AG08395 (cell line): ENCODE measurements at regions not wholly inside any gene's neighbourhood (a gene's known extent, or its start where the extent isn't known, plus 50 kb on each side); places are given as distances from the start of the nearest gene placed in this dataset.
"Not testable (repeated sequence)": the region's sequence is repeated elsewhere in the genome, so short reads cannot be mapped to it uniquely, and the experiment has no call there.

Source experiments
- DNase-seq: peaks from one replicate; pipeline ENCODE4 v3.0.0; 2012; ENCODE audit warnings: mixed read lengths, low spot score

DNA sequence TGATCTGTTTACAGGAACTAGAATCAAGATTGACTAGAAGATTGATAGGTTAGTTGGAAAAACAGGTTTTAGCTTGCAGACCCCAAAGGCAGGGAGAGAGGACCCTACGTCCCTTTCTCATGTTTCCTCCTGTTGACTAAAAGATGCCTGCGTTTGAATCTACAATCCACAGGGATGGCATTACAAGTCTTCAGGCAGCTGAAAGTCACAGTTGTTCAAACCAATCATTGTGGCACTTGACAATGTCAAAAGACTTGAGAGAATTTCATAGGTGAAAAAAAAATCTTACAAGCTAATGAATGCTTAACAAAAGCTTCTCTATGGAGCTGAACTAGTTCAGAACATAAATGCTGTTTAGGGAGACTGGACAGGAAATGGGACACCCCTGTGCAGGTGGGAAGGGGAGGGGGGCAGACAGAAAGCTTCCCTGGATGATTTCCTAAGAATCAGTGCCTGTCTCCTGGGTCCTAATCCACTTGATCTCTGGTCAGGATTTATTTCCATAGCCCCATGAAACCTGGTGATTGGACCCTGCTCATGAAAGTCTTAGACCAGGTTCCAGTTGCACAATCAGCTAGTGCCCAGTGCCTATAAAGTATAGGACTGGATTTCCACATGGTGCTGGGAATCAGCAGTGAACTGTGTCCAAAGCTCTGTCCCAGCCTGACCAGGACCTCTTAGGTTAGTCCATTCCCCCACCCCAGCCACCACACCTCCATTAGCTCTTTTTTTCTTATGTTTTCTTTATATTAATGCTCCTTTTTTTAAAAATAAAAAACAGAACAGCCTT is 91.6 kb upstream of the BCAR3 start:
- DNase-seq = no peak

DNA sequence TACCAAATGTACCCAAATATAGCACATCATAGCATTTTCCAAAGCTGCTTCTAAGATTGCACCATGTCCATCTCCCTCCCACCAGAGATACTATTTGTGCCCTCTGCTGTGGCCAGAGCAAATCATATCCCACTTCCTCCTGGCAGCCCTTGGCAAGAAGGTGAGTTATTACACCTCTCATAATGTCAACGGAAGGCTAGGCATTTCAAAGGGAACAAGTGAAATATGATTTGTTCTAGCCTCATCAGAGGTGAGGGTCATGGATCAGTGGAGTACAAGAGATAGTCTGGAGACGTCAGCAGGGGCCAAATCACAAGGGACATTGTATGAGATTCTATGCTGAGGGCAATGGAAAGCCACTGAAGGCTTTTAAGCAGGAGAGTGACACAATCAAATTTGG is 90.2 kb upstream of the BCAR3 start:
- no peak for DNase-seq

DNA sequence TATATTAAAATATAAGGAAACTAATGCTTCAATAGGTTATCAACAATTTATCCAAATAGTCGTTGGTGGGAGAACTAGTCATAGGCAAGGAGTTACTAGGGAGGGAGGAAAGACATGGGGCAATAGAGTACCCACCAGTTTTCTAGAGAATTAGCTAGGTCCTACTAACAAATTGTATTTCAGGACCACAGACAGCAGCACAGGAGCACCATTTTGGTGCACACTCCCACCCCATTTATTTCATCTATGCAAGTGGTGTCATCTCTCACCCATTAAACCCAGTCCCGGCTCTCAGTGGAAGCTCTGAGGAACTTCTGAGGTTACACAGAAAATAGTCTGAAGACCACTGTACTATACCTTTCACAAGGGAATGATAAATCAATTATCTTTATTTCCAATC is 89.0 kb upstream of the BCAR3 start:
- DNase-seq = peak; percentile 25

DNA sequence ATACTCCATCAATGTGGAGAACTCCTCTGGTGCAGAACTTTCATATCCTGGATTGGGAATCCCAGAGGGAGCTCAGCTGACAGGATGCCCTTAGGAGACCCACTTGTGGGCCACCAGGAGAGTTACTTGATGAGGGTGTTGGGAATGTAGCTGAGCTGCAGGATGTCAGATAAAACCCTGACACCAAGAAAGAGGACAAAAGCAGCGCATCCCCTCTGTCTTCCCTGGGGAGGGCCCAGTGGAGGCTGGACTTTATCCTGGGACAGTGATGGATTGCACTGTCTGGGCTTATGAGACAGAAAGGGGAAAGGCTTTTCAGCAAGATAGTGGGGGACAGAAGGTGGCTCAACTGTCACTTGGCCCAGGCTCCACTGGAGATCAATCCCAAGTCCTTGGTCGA is 88.1 kb upstream of the BCAR3 start:
- DNase-seq = no peak

DNA sequence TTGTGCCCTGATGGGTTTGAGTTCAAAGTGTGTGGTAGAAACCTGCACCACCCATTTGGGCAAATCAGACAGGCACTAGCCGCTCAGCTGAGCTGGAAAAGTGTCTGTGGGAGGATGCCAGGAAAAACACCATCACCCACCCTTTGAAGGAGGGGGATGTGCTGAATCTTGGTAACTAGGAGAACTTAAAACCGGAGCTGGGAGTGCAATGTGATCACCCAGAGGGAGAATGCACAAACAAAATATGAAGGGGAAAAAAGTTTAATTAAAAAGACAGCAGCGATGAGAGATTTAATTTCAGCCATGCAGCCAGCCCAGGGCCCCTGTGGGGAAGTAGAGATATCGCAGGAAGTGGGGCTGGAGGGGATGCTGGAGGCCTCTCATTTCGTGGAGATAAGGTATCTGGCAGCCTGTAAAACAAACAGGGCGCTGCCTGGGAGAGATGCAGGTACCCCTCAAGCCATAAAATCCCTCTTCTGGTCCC is 86.8 kb upstream of the BCAR3 start:
- no peak for DNase-seq

DNA sequence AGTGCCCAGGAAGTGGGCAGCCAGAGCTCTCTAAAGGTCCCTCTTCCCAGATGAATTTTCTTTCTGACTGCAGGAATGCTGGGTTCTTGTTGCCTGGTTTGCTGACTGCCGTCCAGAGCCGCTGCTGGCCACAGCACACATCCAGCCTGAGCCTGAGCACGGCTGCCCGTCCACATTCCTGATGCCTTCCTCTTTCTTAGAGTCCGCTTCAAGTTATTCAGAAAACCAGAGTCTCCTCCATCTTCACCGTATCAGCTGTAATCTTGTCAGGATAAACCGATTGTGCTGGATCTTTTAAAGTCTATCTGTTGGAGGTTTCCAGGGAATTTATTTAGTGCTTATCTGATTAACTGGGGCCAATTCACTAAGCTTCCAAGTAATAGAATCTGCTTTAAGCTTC is 84.8 kb upstream of the BCAR3 start:
- DNase-seq = no peak

DNA sequence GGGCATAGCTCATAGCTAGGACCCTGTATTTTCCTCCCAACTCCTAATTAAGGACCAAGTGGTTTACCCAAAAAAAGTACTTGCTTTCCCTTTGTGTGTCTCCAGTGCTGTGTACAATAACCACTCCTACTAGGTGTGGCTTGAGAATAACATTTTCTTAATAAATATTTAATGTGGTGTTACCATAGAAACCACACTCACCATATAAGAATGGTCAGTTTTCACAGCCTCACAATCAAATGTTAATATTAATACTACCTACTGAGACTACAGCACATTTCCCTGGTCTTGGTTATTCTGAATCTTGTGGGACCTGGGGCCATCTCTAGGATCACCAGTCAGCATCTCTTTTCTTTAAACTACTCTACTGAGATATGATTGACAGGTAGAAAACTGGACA is 83.5 kb upstream of the BCAR3 start:
- no peak for DNase-seq

DNA sequence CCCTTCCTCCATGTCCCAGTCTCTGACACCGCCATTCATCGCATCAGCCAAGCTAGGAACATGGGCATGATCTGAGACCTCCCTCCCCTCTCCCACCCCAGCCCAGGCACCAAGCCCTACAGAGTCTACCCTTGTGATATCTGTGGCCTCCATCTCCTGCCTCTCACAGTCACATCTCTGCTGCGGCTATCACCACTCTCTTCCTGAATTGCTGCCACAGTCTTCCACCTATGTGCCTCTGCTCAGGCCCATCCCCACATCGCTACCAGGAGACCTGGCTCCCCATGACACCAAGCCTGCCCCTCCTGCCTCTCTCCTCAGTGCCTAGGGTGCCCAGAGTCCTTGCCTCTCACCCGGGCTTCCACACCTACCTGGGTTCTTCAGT is 82.7 kb upstream of the BCAR3 start:
- DNase-seq = no peak

DNA sequence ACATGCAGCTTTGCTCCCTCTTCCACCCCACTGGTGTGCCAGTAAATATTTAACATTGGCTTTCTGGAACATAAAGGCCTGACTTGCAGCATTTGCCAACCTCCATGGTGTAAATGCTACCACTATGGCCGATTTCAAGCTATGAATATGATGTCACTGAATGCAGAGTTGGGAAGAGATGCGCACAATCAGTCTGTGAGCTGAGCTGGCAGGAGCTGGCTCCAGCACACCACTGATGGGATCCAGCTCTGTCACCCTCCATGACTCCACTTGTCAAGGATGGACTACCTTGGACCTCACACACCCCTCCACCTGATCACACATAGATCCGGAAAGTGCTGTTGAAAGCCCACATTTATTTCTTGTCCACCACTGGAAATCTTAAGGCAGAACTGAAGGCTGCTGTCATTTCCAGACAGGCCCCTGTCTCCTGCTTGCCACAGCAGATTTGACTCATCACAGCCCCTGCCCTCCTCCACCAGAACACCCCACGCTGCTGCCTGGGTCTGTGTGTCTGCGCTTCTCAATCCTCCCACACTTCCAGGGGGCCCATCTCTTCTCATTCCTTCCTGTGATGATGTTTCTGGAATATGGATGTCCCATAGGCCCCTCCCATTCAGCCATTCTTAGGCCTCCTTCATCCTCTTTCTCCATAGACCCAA is 82.2 kb upstream of the BCAR3 start:
- no peak for DNase-seq

DNA sequence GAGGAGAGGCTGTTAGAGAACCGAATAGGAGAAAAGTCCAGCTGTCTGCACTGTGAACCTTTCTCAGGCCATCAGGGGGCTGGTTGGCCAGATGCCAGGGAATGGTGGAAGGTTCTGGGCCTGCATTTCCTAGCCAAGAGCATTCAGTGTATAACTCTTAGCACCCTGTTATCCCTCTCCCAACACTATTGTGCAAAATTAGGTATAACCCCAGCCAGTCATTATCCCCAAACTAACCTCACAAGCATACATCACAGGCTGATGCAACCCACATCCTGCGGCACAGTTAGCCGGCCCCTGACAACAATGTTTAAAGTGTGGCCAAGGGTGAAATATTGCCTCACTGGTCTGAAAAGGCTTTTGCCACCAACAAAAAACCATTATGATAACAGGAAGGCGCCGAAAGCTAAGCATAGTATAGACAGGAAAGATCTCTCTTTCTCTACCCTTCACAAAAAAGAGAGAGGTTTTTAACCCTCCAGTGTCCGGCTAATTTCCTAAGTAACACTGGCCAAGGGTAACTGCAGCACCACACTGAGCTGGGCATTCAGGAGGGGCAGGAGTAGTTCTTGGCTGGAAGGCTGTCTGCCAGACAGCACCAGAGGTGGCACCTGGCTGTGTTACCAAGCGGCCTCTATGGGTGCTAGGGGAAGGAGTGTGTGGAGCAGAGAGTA is 77.3 kb upstream of the BCAR3 start:
- no peak for DNase-seq

DNA sequence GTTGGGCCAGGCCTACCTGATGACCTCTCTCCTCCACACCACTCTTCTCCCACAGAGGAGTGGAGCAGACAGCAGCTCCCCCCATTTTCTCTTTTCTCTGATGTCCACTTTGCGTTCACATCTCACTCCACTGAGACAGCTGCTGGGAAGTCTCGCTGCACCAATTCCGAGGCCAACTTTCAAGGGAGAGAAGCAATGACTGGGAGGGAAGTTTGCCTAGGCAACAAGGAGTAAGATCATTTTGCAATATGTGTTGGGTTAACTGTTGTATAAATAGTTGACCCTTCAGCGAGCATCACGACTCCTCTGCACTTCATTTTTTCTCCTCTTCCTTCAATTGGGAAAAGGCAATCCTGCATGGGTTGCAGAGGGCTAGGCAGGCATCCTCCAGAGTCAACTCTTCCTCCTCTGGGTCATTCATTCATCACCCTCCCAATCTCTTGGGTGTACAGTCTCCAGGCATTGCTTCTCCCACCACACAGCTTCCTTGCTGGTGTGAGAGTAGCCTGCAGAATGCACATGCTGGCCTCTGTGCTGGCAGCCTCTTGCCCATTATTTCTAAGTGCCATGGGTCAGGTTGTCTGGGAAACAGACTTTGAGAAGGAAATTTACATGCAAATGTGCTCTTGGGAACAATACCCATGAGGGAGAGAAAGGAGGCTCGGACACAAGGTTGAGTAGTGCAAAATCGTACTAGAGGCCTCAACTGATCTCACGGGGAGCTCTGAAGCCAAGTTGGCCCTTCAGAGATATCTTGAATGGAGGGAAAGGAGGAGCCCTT is 75.8 kb upstream of the BCAR3 start:
- DNase-seq = no peak

DNA sequence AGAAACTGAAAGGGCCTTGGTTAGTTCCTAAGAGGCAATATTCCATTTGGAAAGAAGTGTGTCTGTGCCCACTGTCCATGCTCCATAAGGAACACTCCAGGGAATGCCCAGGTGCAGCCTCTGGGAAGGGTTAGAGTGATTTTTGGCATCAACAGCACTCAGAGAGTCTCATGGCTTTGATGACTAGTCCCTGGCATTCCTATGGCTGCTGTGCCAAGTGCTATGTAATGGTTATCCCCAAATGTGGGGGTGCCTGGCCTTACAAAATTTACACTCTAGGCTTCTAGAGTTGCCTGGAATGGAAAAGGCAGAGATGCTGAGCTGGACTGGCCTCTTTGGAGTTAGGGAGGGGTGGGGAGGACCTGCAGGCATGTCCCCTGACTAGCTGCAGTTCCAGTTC is 75.0 kb upstream of the BCAR3 start:
- DNase-seq = no peak

DNA sequence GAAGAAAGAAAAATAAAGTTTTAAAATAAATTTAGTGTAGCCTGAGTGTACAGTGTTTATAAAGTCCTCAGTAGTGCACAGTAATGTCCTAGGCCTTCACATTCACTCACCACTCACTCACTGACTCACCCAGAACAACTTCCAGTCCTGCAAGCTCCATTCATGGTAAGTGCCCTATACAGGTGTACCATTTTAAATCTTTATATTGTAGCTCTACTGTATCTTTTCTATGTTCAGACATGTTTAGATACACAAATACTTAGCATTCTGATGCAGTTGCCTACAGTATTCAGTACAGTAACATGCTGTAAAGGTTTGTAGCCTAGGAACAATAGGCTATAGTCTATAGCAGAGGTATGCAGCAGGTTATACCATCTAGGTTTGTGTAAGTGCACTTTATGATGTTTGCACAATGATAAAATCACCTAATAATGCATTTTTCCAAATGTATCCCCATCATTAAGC is 73.6 kb upstream of the BCAR3 start:
- not testable (repeated sequence) for DNase-seq

DNA sequence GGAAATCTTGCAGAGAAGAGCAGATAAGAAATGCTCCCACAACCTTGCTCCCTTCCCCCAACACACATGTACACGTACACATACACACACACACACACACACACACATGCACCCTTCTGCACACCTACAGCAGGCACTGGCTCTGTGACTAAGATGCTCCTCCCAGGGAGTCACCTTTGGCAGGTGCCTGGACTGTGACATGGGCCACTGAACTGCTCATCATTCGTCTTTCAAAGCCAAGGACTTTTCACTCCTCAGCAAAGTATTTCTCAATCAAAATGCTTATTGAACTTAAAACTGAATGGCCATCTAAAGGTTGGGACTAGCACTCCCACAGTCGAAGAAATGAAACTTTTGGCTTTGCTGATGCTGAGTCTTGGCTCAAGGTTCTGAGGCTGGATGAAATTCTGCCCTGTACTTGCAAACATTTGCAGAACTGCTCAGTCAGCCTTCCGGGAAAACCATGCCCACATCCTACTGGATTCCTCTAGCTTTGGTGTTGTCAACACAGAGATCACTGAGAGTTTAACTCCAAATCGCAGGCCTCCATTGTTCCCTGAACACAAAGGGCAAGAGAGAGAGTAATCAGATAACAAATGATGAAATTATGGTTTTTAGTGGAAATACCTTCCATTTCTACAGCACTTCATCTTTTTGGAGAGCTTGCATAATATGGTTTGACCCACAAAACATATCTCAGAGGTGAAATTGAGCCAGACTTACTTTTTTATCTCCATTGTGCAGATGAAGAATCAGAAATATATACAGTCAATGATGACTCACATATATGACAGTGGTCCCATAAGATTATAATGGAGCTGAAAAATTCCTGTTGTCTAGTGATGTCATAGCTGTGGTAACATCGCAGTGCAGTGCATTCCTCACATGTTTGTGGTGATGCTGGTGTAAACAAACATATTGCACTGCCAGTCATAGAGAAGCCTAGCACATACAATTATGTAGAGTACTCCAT is 72.4 kb upstream of the BCAR3 start:
- DNase-seq = peak; percentile 65

DNA sequence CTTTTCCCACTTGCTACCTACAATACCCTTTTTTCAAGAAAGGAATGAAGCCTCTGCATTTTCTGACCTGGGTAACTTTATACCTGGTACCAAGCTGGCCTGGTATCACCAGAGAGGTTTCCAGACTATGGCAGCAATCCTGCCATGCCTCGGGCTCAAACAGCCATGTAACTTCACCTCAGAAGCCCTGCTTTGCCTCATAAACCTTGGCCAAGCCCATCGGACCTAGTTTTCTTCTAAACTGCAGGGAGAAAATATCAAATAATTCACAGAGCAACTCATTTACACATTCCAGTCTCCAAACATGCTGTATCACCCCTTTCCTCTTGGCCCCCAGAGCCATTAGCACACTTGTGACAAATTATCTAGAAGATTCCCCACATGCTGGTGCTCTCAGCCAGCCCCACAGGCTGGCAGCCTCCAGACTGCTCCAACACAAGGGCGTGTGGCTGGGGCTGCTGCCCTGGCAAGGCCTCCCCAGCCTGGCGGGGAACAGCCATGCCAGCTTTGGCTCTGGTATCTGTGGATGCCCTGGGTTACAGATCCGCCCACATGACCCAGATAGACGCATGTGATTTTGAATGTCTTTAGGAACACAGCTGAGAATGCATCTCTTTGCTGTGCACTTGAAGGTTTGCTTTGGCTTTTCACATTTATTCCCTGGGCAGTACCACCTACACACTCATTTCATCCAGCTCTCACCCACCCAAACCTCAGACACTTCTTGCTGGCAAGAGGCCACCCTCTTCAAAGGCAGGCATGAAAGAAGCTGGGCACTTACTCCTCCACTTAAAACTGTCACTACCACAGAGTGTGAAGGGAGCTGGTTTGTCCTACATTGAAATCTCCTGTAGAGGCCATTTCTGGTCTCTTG is 70.0 kb upstream of the BCAR3 start:
- no peak for DNase-seq

DNA sequence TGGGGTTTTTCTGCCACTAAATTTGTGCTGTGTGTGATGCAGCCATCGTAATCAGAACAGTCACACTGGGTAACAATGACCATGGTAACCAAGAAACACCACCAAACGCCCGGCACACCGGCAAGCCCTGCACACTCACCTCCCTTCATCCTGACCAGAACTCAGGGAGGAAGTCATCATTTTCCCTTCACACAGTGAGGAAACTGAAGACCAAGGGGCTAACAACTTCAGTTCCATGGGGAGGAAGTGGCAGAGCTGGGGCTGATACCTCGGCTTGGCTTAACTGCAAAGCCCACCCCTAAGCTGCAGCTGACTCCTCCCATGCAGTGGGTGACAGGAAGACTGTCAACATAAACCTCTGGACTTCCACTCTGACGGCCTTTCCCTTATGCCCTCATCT is 69.3 kb upstream of the BCAR3 start:
- DNase-seq = no peak

DNA sequence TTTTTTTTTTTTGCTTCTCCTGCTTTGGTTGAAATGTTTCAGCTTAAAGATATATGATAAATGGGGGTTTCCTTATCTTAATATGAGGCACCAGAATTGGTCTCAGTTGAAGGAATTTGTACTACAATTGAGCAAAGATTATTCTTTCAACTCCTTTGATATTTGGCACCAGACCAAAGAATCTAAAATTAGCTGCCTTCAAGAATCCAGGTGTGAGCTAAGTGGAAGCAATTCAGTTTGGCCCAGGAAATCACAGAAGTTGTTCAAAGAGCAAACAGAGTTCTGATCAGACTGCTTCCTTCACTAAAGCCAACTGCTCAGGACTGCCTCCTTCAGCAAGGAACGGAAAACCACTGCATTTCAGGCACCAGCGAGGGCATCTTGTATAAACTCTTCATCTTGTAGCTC is 68.3 kb upstream of the BCAR3 start:
- DNase-seq = no peak

DNA sequence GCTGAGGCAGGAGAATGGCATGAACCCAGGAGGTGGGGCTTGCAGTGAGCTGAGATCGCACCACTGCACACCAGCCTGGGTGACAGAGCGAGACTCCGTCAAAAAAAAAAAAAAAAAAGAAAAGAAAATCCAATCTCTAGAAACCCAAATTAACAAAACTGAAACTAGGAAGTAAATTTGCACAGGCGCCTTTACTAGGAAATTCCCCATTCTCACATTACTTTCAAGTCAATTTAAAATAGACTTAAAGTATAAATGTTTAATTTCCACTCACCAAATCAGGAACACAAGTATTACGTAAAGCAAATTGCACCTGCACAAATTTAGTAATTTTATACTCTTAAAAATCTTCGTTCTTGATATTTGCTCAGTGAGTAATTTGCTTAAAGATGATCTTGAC is 67.8 kb upstream of the BCAR3 start:
- DNase-seq = no peak

DNA sequence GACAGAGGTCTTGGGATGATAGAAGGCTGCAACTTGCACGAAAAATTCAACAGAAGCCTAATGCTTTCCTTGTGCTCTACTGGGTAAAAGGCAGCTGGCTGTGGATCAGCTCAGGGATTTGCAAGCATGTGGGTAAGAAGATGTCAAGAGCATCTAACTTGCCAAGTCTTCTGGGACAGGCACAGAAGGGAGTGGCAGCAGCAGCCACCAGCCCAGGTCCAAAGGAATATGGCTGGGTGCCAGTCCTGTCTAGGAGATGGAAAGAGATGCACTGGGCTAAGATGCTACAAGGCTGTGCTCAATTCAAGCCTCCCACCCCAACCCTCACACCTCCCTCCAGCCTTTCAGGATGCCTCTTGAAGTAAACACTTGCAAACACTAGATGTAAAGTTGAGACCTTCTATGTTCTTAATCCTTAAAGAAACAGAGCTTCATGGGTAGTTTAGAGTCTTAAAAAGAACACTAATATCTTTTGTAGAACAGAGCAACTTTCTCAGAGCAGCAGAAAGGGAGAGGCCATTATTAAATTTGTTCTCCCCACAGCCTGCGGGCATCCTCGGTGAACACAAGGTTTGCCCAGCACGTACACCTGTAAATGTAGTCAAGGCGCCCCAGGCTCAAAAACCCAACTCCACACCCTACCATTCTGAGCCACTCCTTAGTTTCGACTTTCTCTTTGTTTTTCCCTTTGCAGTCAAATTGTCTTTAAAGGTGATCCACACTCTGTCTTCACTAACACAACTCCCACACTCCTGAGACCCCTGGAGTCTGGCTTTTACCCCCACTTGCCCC is 64.6 kb upstream of the BCAR3 start:
- DNase-seq = no peak
